ENCODE measurements at regions not wholly inside any gene's neighbourhood (a gene's known extent, or its start where the extent isn't known, plus 50 kb on each side); places are given as distances from the start of the nearest gene placed in this dataset.

DNA sequence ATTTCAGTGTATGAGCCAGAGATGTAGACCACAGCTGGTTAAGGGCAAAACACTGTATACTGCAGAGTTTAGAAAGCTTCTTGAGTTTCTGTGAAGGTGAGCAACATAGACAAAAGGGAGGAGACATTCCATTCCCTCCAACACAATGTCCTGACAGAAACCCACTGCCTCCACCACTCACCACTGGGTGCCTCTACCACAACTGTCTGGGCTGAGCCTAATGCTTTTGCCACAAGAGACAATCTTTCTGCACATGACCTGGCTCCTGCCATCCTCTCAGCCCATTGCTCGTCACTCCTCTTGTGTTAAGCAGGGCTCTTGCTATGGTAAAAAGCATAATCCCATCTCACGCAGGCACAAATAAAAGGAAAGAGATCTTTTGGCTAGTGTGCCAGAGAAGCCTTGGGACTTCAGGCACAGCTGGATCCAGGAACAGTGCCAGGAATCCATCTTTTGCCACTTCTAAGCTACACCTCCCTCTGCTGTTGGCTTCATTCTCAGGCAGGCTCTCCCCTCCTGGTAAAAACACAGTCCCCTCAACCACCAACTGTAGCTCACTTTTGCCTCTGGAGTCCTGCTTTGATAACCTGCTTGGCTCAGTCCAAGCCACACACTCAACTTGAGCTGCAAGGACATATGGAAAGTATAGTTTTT, 140.6 kb upstream of the PRR20G start:
- no peak overlapping the region for H3K4me3 ChIP-seq (ENCODE audit: low read depth, low read length)
- DNase-seq (ENCODE audit: low read depth) = no peak
- TF ChIP-seq, protein P1, sequence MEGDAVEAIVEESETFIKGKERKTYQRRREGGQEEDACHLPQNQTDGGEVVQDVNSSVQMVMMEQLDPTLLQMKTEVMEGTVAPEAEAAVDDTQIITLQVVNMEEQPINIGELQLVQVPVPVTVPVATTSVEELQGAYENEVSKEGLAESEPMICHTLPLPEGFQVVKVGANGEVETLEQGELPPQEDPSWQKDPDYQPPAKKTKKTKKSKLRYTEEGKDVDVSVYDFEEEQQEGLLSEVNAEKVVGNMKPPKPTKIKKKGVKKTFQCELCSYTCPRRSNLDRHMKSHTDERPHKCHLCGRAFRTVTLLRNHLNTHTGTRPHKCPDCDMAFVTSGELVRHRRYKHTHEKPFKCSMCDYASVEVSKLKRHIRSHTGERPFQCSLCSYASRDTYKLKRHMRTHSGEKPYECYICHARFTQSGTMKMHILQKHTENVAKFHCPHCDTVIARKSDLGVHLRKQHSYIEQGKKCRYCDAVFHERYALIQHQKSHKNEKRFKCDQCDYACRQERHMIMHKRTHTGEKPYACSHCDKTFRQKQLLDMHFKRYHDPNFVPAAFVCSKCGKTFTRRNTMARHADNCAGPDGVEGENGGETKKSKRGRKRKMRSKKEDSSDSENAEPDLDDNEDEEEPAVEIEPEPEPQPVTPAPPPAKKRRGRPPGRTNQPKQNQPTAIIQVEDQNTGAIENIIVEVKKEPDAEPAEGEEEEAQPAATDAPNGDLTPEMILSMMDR (IDR thresholded peaks at IDR 0.05; ENCODE audit: low read depth, low read length, missing control alignments) = no peak

DNA sequence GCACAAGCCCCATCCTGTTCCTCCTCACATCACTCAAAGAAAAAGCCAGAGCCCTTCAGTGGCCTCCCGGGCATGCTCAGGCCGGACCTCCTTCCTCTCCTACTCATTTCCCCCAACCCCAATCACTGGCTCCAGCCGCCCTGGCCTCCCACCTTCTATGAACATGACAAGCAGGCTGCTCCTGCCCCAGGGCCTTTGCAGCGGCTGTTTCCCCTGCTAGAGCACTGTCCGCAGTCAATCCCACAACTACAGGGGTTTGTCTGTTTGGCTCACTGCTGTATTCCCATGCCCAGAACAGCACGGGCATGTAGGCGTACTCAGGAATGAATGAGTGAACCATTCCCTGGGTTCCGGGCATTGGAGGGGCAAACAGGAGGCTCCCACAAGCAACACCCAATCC, 139.8 kb upstream of the PRR20G start:
- TF ChIP-seq, protein P1 (IDR thresholded peaks at IDR 0.05; ENCODE audit: low read depth, low read length, missing control alignments) = no peak
- no peak overlapping the region for H3K4me3 ChIP-seq (ENCODE audit: low read depth, low read length)
- DNase-seq (ENCODE audit: low read depth) = no peak

DNA sequence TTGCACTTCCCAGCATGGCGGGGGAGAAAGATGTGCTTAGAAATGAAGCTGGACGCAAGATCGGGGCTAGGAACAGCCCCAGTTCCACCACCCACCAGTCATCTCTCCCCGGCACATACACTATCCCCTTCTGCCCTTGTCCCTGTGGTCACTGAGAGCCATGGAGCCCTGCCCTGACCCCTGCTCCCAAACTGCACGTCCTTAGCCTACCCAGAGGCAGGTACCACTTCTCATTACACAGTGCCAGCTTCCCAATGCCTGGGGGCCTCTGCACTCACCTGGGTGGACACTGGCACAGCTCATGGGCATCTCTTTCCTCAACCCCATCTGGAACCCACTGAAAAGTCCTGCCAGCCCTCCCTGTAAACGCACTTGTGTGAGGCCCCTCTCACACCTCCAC, 139.3 kb upstream of the PRR20G start:
- H3K4me3 ChIP-seq (ENCODE audit: low read depth, low read length) = no peak overlapping the region
- DNase-seq (ENCODE audit: low read depth) = no peak
- TF ChIP-seq, protein P1 (IDR thresholded peaks at IDR 0.05; ENCODE audit: low read depth, low read length, missing control alignments) = no peak

DNA sequence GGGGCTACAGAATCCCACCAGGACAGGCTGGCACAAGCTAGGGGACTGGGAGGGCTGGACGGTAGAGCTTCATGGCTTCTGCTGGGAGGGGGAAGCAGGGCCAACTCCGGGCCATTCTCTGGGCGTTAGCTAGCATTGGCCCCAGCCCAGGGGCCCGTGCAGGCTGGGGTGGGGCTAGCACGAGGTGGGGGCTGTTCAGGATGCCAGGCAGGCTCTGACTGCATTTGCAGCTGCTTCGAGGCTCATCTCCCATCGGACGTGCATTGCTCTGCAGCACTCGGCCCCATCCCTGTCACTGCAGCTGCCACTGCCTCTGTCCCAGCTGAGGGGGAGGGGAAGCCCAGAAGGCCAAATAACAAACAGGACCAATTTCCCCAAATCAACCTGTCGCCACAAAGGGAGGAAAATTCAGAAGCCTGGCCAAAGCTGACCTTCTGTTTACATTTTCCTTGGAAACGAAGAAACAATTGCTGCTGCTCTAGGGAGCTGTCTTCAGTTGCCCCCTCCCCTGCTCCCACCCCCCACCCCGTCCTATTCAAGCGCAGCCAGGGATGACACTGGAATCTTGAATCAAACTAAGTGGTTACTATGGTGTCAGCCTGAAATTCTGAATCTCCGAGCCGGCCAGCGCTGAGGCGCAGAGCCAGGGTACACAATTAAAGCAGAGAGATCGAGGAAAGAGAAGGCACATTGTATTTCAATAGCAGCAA, 138.8 kb upstream of the PRR20G start:
- no peak for DNase-seq (ENCODE audit: low read depth)
- TF ChIP-seq, protein P1 (IDR thresholded peaks at IDR 0.05; ENCODE audit: low read depth, low read length, missing control alignments) = no peak
- no peak overlapping the region for H3K4me3 ChIP-seq (ENCODE audit: low read depth, low read length)

DNA sequence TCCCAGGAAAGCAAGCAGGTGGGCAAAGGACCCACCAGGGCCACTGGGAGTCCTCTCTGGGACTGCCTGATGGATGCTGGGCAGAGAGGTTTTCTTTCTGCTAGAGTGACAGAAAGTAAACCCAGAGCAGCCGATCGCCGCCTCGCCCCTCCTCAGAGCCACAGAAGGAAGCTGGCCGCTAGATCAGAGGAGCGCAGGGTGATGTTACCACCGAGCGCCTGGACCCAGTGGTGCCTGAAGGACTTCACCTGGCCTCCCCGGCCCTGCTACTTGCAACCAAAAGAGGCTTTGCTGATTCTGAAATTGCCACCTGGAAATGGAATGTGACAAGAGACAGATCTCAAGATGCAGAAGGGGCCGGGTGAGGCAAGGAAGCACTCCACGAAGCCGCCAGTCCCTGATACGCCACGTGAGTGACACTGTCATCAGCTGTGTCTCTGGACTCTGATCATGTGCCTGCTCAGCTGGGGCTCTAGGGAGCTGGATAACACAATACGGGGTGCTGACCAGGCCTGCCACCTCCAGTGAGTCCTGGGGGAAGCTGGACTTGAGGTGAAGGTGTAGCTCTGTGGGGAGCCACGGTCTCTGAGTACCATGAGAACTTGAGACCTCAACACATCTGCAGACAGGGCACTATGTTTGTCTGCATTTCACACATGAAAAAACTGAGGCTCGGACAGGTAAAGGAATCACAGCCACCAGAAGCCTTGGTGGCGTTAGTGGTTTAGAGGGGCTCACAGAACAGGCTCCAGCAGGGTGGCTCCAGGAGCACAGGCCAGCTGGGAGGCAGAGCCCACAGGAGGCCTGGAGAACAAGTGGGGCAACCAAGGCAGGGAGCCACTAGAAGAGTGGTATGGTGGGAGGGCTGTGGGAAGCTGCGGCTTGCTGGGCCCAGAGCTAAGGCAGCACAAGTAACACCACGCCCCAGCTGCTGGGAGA, 137.9 kb upstream of the PRR20G start:
- TF ChIP-seq, protein P1 (IDR thresholded peaks at IDR 0.05; ENCODE audit: low read depth, low read length, missing control alignments) = no peak
- no peak overlapping the region for H3K4me3 ChIP-seq (ENCODE audit: low read depth, low read length)
- DNase-seq (ENCODE audit: low read depth) = no peak

DNA sequence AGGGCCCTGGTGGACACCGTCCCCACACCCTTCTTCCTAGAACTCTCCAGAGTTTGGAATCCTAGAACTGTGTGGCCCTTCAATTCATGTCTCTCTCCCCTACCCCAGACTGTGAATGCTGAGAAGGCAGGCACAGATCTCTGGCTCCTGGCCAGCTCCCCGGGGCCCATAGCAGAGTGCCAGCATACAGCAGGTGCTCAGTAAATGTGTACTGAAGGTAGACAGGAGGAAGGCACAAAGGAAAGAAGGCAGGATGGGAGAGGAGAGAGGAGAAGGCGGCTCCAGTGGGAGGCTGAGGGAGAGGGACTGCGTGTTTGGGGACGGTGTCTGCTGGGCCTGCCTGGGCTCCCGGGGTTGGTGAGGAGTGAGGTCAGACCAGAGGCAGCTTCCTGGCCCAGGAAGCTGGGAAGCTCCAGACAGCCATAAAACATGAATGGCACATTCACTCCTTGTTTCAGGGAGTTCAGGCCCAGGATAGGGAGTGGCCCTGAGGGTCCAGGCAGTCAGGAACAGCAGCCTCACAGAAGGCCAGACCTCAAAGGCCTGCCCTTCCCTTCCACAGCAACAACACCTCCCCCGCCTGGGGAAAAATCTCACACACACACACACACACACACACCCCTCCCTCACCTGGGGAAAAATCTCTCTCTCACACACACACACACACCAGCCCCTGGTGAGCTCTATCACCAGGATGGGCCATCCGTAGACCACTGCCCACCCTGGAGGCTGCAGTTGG, 137.1 kb upstream of the PRR20G start:
- no peak overlapping the region for H3K4me3 ChIP-seq (ENCODE audit: low read depth, low read length)
- TF ChIP-seq, protein P1 (IDR thresholded peaks at IDR 0.05; ENCODE audit: low read depth, low read length, missing control alignments) = no peak
- DNase-seq (ENCODE audit: low read depth) = no peak

All from GM12864 (cell line).